A673 (cell line): ENCODE measurements at regions not wholly inside any gene's neighbourhood (a gene's known extent, or its start where the extent isn't known, plus 50 kb on each side); places are given as distances from the start of the nearest gene placed in this dataset.

Source experiments
- BruUV-seq: library from RNA; stranded (reverse); fragments of 400-500 nt; replicated peaks from 2 replicates; lab custom pipeline; 2021; lab: Mats Ljungman, UMichigan
- CTCF ChIA-PET: fragments of 300-600 bp; sonication (Branson Sonifier 250); formaldehyde crosslinking; loops from one replicate; lab custom pipeline; 2022; ENCODE audit warnings: antibody characterized with exemption; lab: Charles Lee
- POLR2A ChIA-PET: fragments of 300-600 bp; sonication (Branson Sonifier 250); formaldehyde crosslinking; loops from one replicate; lab custom pipeline; 2022; ENCODE audit warnings: antibody characterized with exemption; ENCODE audit not compliant: low non-redundant PET; lab: Charles Lee
- DNase-seq: peaks from one replicate; pipeline ENCODE4 v3.0.0-alpha.2; 2015; ENCODE audit warnings: low spot score
- H3K27ac ChIP-seq: fragments of 200-600 bp; sonication (generic); 2 replicates; pipeline ENCODE4 v1.5.1; 2016; ENCODE audit warnings: mixed run types, low read depth, mild to moderate bottlenecking, mixed read lengths, antibody characterized with exemption, low read length; ENCODE audit not compliant: poor library complexity, severe bottlenecking
- H3K27me3 ChIP-seq: fragments of 200-600 bp; sonication (generic); replicated peaks from 2 replicates; pipeline ENCODE4 v1.6.1; 2017; ENCODE audit warnings: mixed run types, low read depth, mild to moderate bottlenecking, mixed read lengths, antibody characterized with exemption, low read length; ENCODE audit not compliant: insufficient read depth, poor library complexity
- H3K36me3 ChIP-seq: fragments of 200-600 bp; sonication (generic); 2 replicates; pipeline ENCODE4 v1.6.1; 2016; ENCODE audit warnings: mixed run types, mild to moderate bottlenecking, mixed read lengths, antibody characterized with exemption, low read length; ENCODE audit not compliant: insufficient read depth, poor library complexity, severe bottlenecking
- H3K4me1 ChIP-seq: fragments of 200-600 bp; sonication (generic); 2 replicates; pipeline ENCODE4 v1.6.1; 2017; ENCODE audit warnings: mixed run types, mild to moderate bottlenecking, mixed read lengths, antibody characterized with exemption, low read length; ENCODE audit not compliant: insufficient read depth, poor library complexity, severe bottlenecking
- H3K4me3 ChIP-seq: fragments of 200-600 bp; sonication (generic); 2 replicates; pipeline ENCODE4 v1.5.1; 2016; ENCODE audit warnings: low read depth, mixed run types, mild to moderate bottlenecking, mixed read lengths, low read length; ENCODE audit not compliant: poor library complexity, severe bottlenecking
- H3K9me3 ChIP-seq: fragments of 200-600 bp; sonication (generic); 2 replicates; pipeline ENCODE4 v1.6.1; 2016; ENCODE audit warnings: mixed run types, low read depth, mild to moderate bottlenecking, mixed read lengths, antibody characterized with exemption, low read length; ENCODE audit not compliant: poor library complexity, severe bottlenecking
- CTCF ChIP-seq: fragments of 300-800, 200-600 bp; sonication (generic); conservative IDR thresholded peaks from 2 replicates; pipeline ENCODE4 v1.5.1; 2017; ENCODE audit warnings: low read depth, mild to moderate bottlenecking, antibody characterized with exemption, low read length, moderate library complexity, mixed read lengths
- EZH2 ChIP-seq: fragments of 200-600 bp; sonication (generic); IDR thresholded peaks from 2 replicates; pipeline ENCODE4 v1.6.1; 2017; ENCODE audit warnings: borderline replicate concordance, low read depth, mild to moderate bottlenecking, mixed read lengths, antibody characterized with exemption, low read length; ENCODE audit not compliant: poor library complexity, severe bottlenecking
- intact Hi-C: fragments of 100-400 bp; cut with micrococcal nuclease; formaldehyde crosslinking; loops from one replicate; pipeline ENCODE4 v1.10.0; 2022; ENCODE audit not compliant: unreplicated experiment

- POLR2A ChIA-PET, result no interaction called here
- H3K9me3 ChIP-seq, result peaks cover 51% of the 10 kb centered on the region
- BruUV-seq, result no TSS peak
- no peak overlapping the region for H3K4me3 ChIP-seq
- no peaks in the 10 kb centered on the region for H3K27me3 ChIP-seq
- no peaks in the 10 kb centered on the region for H3K36me3 ChIP-seq
- H3K4me1 ChIP-seq, result no peaks in the 10 kb centered on the region
- CTCF ChIA-PET, result no interaction called here
- intact Hi-C loops, result no loop called here
- TF ChIP-seq EZH2 (no peak), CTCF (no peak)
- no peak overlapping the region for H3K27ac ChIP-seq
- no peak for DNase-seq
Observed at GRCh38 chr7:52091996-52092395, 775.4 kb upstream of the COBL start.

GRCh38 chr7:52091101-52091500 is 774.5 kb upstream of the COBL start:
- intact Hi-C loops, result no loop called here
- Histone ChIP-seq H3K4me3 (no peak overlapping the region), H3K27me3 (no peaks in the 10 kb centered on the region), H3K9me3 (peaks cover 48% of the 10 kb centered on the region), H3K27ac (no peak overlapping the region), H3K4me1 (no peaks in the 10 kb centered on the region), H3K36me3 (no peaks in the 10 kb centered on the region)
- BruUV-seq, result no TSS peak
- TF ChIP-seq EZH2, result no peak
- TF ChIP-seq CTCF, result no peak
- no peak for DNase-seq
- POLR2A ChIA-PET, result no interaction called here
- CTCF ChIA-PET, result no interaction called here

GRCh38 chr7:52088008-52088901 is 771.6 kb upstream of the COBL start:
- Histone ChIP-seq H3K4me1 (no peaks in the 10 kb centered on the region), H3K27ac (no peak overlapping the region), H3K9me3 (peaks cover 57% of the 10 kb centered on the region), H3K4me3 (no peak overlapping the region), H3K27me3 (no peaks in the 10 kb centered on the region), H3K36me3 (no peaks in the 10 kb centered on the region)
- ChIA-PET CTCF (no interaction called here), POLR2A (no interaction called here)
- no peak for TF ChIP-seq EZH2
- TF ChIP-seq CTCF, result no peak
- no peak for DNase-seq
- BruUV-seq, result no TSS peak
- intact Hi-C loops, result no loop called here
